HG03520 (cell line): ENCODE measurements at regions not wholly inside any gene's neighbourhood (a gene's known extent, or its start where the extent isn't known, plus 50 kb on each side); places are given as distances from the start of the nearest gene placed in this dataset.
A peak's percentile ranks its signal among the peaks of the same experiment; 100 is the strongest.
"Not testable (repeated sequence)": the region's sequence is repeated elsewhere in the genome, so short reads cannot be mapped to it uniquely, and the experiment has no call there.

Experiments used
- ATAC-seq: cut with Tn5 transposase; IDR thresholded peaks from one replicate; pipeline ENCODE4 v1.9.1; 2021; ENCODE audit warnings: mild to moderate bottlenecking, moderate library complexity; ENCODE audit not compliant: unreplicated experiment

GRCh38 chr3:115251509-115251908 is 104.4 kb upstream of the ZBTB20 start:
- no peak for ATAC-seq

GRCh38 chr3:115252679-115253078 is 105.6 kb upstream of the ZBTB20 start:
- ATAC-seq, result no peak

GRCh38 chr3:115254492-115255196 is 107.6 kb upstream of the ZBTB20 start:
- no peak for ATAC-seq

GRCh38 chr3:115255197-115255585 is 108.1 kb upstream of the ZBTB20 start:
- ATAC-seq, result no peak

- ATAC-seq, result no peak
These were observed 123.8 kb upstream of the ZBTB20 start for GRCh38 chr3:115270849-115271248.

GRCh38 chr3:115272036-115272824 is 125.1 kb upstream of the ZBTB20 start:
- ATAC-seq, result no peak

GRCh38 chr3:115275896-115276295 is 128.8 kb upstream of the ZBTB20 start:
- ATAC-seq, result no peak

- ATAC-seq, result no peak
These were observed 132.9 kb upstream of the ZBTB20 start for GRCh38 chr3:115279939-115280338.

GRCh38 chr3:115280506-115280905 is 133.4 kb upstream of the ZBTB20 start:
- no peak for ATAC-seq

GRCh38 chr3:115281697-115282675 is 134.9 kb upstream of the ZBTB20 start:
- no peak for ATAC-seq

GRCh38 chr3:115284980-115285379 is 137.9 kb upstream of the ZBTB20 start:
- ATAC-seq, result no peak

GRCh38 chr3:115286529-115287197 is 139.6 kb upstream of the ZBTB20 start:
- no peak for ATAC-seq

GRCh38 chr3:115287198-115287597 is 140.1 kb upstream of the ZBTB20 start:
- no peak for ATAC-seq

- ATAC-seq, result no peak
These were observed 145.0 kb upstream of the ZBTB20 start for GRCh38 chr3:115292131-115292530.

GRCh38 chr3:115292677-115293165 is 145.6 kb upstream of the ZBTB20 start:
- no peak for ATAC-seq

- no peak for ATAC-seq
These were observed 146.2 kb upstream of the ZBTB20 start for GRCh38 chr3:115293321-115293720.

- ATAC-seq, result no peak
These were observed 154.3 kb upstream of the ZBTB20 start for GRCh38 chr3:115301364-115301860.

GRCh38 chr3:115317953-115318352 is 170.9 kb upstream of the ZBTB20 start:
- not testable (repeated sequence) for ATAC-seq

GRCh38 chr3:115321400-115321805 is 174.3 kb upstream of the ZBTB20 start:
- ATAC-seq, result peak; percentile 78

GRCh38 chr3:115322901-115323300 is 175.8 kb upstream of the ZBTB20 start:
- ATAC-seq, result no peak
